H9 (cell line): ENCODE measurements at regions not wholly inside any gene's neighbourhood (a gene's known extent, or its start where the extent isn't known, plus 50 kb on each side); places are given as distances from the start of the nearest gene placed in this dataset.

Experiments used
- DNase-seq: peaks from one replicate; pipeline ENCODE4 v3.0.0-alpha.2; 2017
- H2AFZ ChIP-seq: one replicate; pipeline ENCODE4 v1.6.1; 2013; ENCODE audit warnings: mild to moderate bottlenecking, low read length, control low read depth, moderate library complexity
- H2AK5ac ChIP-seq: 2 replicates; pipeline ENCODE4 v1.6.1; 2013; ENCODE audit warnings: low read length, control low read depth, mixed read lengths; ENCODE audit not compliant: insufficient read length
- H2BK120ac ChIP-seq: one replicate; pipeline ENCODE4 v1.6.1; 2013; ENCODE audit warnings: low read depth, mild to moderate bottlenecking, low read length, control low read depth, inconsistent platforms; ENCODE audit not compliant: poor library complexity, severe bottlenecking
- H2BK12ac ChIP-seq: 2 replicates; pipeline ENCODE4 v1.6.1; 2013; ENCODE audit warnings: low read length, control low read depth, mixed read lengths, low read depth; ENCODE audit not compliant: insufficient read length
- H2BK15ac ChIP-seq: 2 replicates; pipeline ENCODE4 v1.6.1; 2013; ENCODE audit warnings: low read depth, low read length, control low read depth
- H2BK20ac ChIP-seq: one replicate; pipeline ENCODE4 v1.6.1; 2013; ENCODE audit warnings: low read depth, mild to moderate bottlenecking, low read length, control low read depth, inconsistent platforms; ENCODE audit not compliant: poor library complexity, severe bottlenecking
- H2BK5ac ChIP-seq: 2 replicates; pipeline ENCODE4 v1.6.1; 2013; ENCODE audit warnings: low read length, control low read depth, mixed read lengths; ENCODE audit not compliant: insufficient read length
- H3K14ac ChIP-seq: 2 replicates; pipeline ENCODE4 v1.6.1; 2013; ENCODE audit warnings: low read length, control low read depth; ENCODE audit not compliant: insufficient read depth
- H3K18ac ChIP-seq: 2 replicates; pipeline ENCODE4 v1.6.1; 2013; ENCODE audit warnings: low read depth, mild to moderate bottlenecking, mixed read lengths, low read length, control low read depth; ENCODE audit not compliant: insufficient read length
- H3K23ac ChIP-seq: 2 replicates; pipeline ENCODE4 v1.6.1; 2013; ENCODE audit warnings: low read length, control low read depth, mixed read lengths, low read depth; ENCODE audit not compliant: insufficient read length
- H3K23me2 ChIP-seq: 2 replicates; pipeline ENCODE4 v1.6.1; 2013; ENCODE audit warnings: low read depth, mild to moderate bottlenecking, mixed read lengths, low read length, control low read depth; ENCODE audit not compliant: insufficient read length, poor library complexity, severe bottlenecking
- H3K27ac ChIP-seq: 2 replicates; pipeline ENCODE4 v1.5.1; 2013; ENCODE audit warnings: low read length, control low read depth, mixed read lengths, low read depth; ENCODE audit not compliant: insufficient read length
- H3K27me3 ChIP-seq: 2 replicates; pipeline ENCODE4 v1.6.1; 2013; ENCODE audit warnings: low read length, control low read depth, inconsistent platforms; ENCODE audit not compliant: insufficient read depth
- H3K4ac ChIP-seq: 2 replicates; pipeline ENCODE4 v1.6.1; 2013; ENCODE audit warnings: low read depth, mild to moderate bottlenecking, control low read depth, inconsistent platforms, low read length, moderate library complexity
- H3K4me1 ChIP-seq: 2 replicates; pipeline ENCODE4 v1.6.1; 2013; ENCODE audit warnings: low read length, control low read depth, inconsistent platforms; ENCODE audit not compliant: insufficient read depth
- H3K4me2 ChIP-seq: 2 replicates; pipeline ENCODE4 v1.6.1; 2013; ENCODE audit warnings: low read length, control low read depth, mixed read lengths; ENCODE audit not compliant: insufficient read length, insufficient read depth
- H3K56ac ChIP-seq: 2 replicates; pipeline ENCODE4 v1.6.1; 2013; ENCODE audit warnings: low read depth, mild to moderate bottlenecking, mixed read lengths, low read length, control low read depth; ENCODE audit not compliant: insufficient read length
- H3K79me1 ChIP-seq: 2 replicates; pipeline ENCODE4 v1.6.1; 2013; ENCODE audit warnings: low read depth, mild to moderate bottlenecking, moderate library complexity, low read length, control low read depth, inconsistent platforms; ENCODE audit not compliant: insufficient read depth, poor library complexity, severe bottlenecking
- H3K79me2 ChIP-seq: 2 replicates; pipeline ENCODE4 v1.6.1; 2013; ENCODE audit warnings: low read length, control low read depth, inconsistent platforms; ENCODE audit not compliant: insufficient read depth
- H3K9ac ChIP-seq: 2 replicates; pipeline ENCODE4 v1.6.1; 2013; ENCODE audit warnings: low read length, control low read depth, mixed read lengths; ENCODE audit not compliant: insufficient read length; ENCODE audit errors: extremely low read depth
- H3K9me3 ChIP-seq: one replicate; pipeline ENCODE4 v1.6.1; 2013; ENCODE audit warnings: low read depth, low read length, inconsistent platforms; ENCODE audit not compliant: control insufficient read depth
- H3T11ph ChIP-seq: one replicate; pipeline ENCODE4 v1.6.1; 2013; ENCODE audit warnings: mild to moderate bottlenecking, low read length, control low read depth, inconsistent platforms
- H4K20me1 ChIP-seq: one replicate; pipeline ENCODE4 v1.6.1; 2013; ENCODE audit not compliant: control insufficient read depth, insufficient read length, insufficient read depth
- H4K5ac ChIP-seq: 2 replicates; pipeline ENCODE4 v1.6.1; 2013; ENCODE audit warnings: low read depth, mild to moderate bottlenecking, mixed read lengths, low read length, control low read depth; ENCODE audit not compliant: insufficient read length
- H4K8ac ChIP-seq: replicated peaks from 2 replicates; pipeline ENCODE4 v1.6.1; 2013; ENCODE audit warnings: low read length, control low read depth, mixed read lengths, low read depth; ENCODE audit not compliant: insufficient read length
- H4K91ac ChIP-seq: 2 replicates; pipeline ENCODE4 v1.6.1; 2013; ENCODE audit warnings: low read depth, mild to moderate bottlenecking, moderate library complexity, mixed read lengths, low read length, control low read depth; ENCODE audit not compliant: insufficient read length
- H3K27ac Mint-ChIP-seq, 3 experiments: 2 replicates in 2 of 3; 3 replicates in 1 of 3; pipeline ENCODE4 v1.8.0; 2020 to 2021; ENCODE audit warnings: mixed read lengths in 3 of 3, mild to moderate bottlenecking in 1 of 3, moderate library complexity in 1 of 3
- H3K27me3 Mint-ChIP-seq: 2 replicates; pipeline ENCODE4 v1.8.0; 2021; ENCODE audit warnings: low read depth, mild to moderate bottlenecking, moderate library complexity, mixed read lengths
- H3K36me3 Mint-ChIP-seq, 3 experiments: 2 replicates in 2 of 3; 3 replicates in 1 of 3; pipeline ENCODE4 v1.8.0; 2020 to 2021; ENCODE audit warnings: low read depth in 3 of 3, mixed read lengths in 3 of 3; ENCODE audit not compliant: insufficient read depth in 1 of 3
- H3K4me1 Mint-ChIP-seq, 2 experiments: 2 replicates each; pipeline ENCODE4 v1.8.0; 2020; ENCODE audit warnings: mixed read lengths in 2 of 2
- H3K4me3 Mint-ChIP-seq, 2 experiments: 2 replicates in 1 of 2; 3 replicates in 1 of 2; pipeline ENCODE4 v1.8.0; 2020 to 2021; ENCODE audit warnings: mild to moderate bottlenecking in 2 of 2, mixed read lengths in 2 of 2, moderate library complexity in 1 of 2
- H3K9me3 Mint-ChIP-seq, 2 experiments: 2 replicates in 1 of 2; 3 replicates in 1 of 2; pipeline ENCODE4 v1.8.0; 2020; ENCODE audit warnings: mild to moderate bottlenecking in 2 of 2, mixed read lengths in 2 of 2, moderate library complexity in 1 of 2
- CTCF ChIP-seq: fragments of 200-600 bp; sonication (generic); conservative IDR thresholded peaks from 3 replicates; pipeline ENCODE4 v1.8.0; 2021; ENCODE audit warnings: antibody characterized with exemption, mild to moderate bottlenecking
- WGBS: extraction: QIAGEN DNeasy Blood & Tissue Kit; methylation state at CpG from one replicate; pipeline ENCODE4 v1.1.7; 2013; ENCODE audit warnings: missing lambda C conversion rate, low lambda C conversion rate, mixed read lengths; ENCODE audit not compliant: insufficient read length; ENCODE audit errors: extremely low coverage; 5-methylcytosine and 5-hydroxymethylcytosine counted together

- Mint-ChIP-seq H3K4me3 (no peak overlapping the region), H3K36me3 (peaks cover 3 to 10% (median 3%) of the 10 kb centered on the region in 3 experiments), H3K27ac (peak overlapping the region; percentile 69 to 87 (median 85); a peak in 4 of 7 replicates), H3K4me1 (peaks cover 10 to 23% of the 10 kb centered on the region in 2 experiments), H3K9me3 (peaks cover 8 to 10% of the 10 kb centered on the region in 2 experiments), H3K27me3 (no peaks in the 10 kb centered on the region)
- no peaks in the 10 kb centered on the region for H3K79me2 ChIP-seq
- peak overlapping the region; percentile 24 for H2AFZ ChIP-seq
- no peak overlapping the region for H3K56ac ChIP-seq
- H3K4me1 ChIP-seq: no peaks in the 10 kb centered on the region
- H2AK5ac ChIP-seq: no peak overlapping the region
- H3K9me3 ChIP-seq: no peaks in the 10 kb centered on the region
- H3K79me1 ChIP-seq: no peaks in the 10 kb centered on the region
- H3K4me2 ChIP-seq: no peak overlapping the region
- WGBS: no CpG with 5 or more reads among the region's 9 CpGs
- H3K23me2 ChIP-seq: no peaks in the 10 kb centered on the region
- H3K4ac ChIP-seq: no peak overlapping the region
- H3K9ac ChIP-seq: no peak overlapping the region
- H2BK120ac ChIP-seq: no peak overlapping the region
- peak overlapping the region; percentile 59 for H2BK12ac ChIP-seq
- no peaks in the 10 kb centered on the region for H3K27me3 ChIP-seq
- no peak overlapping the region for H3T11ph ChIP-seq
- H3K18ac ChIP-seq: peak overlapping the region; percentile 63
- H3K23ac ChIP-seq: no peak overlapping the region
- H4K5ac ChIP-seq: no peak overlapping the region
- DNase-seq: peak; percentile 76
- no peak overlapping the region for H2BK20ac ChIP-seq
- H4K20me1 ChIP-seq: no peaks in the 10 kb centered on the region
- TF ChIP-seq CTCF: peak; percentile 63
- H3K14ac ChIP-seq: peak overlapping the region; percentile 59; the same call in 1 of the 2 replicates
- H2BK15ac ChIP-seq: no peak overlapping the region
- no peak overlapping the region for H2BK5ac ChIP-seq
- no peak overlapping the region for H4K8ac ChIP-seq
- H3K27ac ChIP-seq: no peak overlapping the region
- no peak overlapping the region for H4K91ac ChIP-seq
These were observed 135.1 kb downstream of the TBXT start for GRCh38 chr6:166032366-166033200.
